H1 (cell line): ENCODE measurements at regions not wholly inside any gene's neighbourhood (a gene's known extent, or its start where the extent isn't known, plus 50 kb on each side); places are given as distances from the start of the nearest gene placed in this dataset.
A peak's percentile ranks its signal among the peaks of the same experiment; 100 is the strongest.

Experiments
- CTCF ChIA-PET: fragments of 300-600 bp; sonication (Branson Sonifier 250); formaldehyde crosslinking; loops from one replicate; lab custom pipeline; 2021; ENCODE audit not compliant: partially characterized antibody; lab: Charles Lee
- POLR2A ChIA-PET: fragments of 300-600 bp; sonication (Branson Sonifier 250); formaldehyde crosslinking; loops from one replicate; lab custom pipeline; 2021; ENCODE audit warnings: inconsistent platforms; ENCODE audit not compliant: partially characterized antibody; lab: Charles Lee
- DNase-seq, 2 experiments: peaks; one replicate each; pipeline versions ENCODE4 v3.0.0 to v3.0.0-alpha.2; 2010 to 2022; ENCODE audit warnings: low spot score in 2 of 2, low read depth in 1 of 2, mixed read lengths in 1 of 2
- FAIRE-seq: peaks from 2 replicates; lab custom pipeline; 2011; peaks lifted over from hg19 to GRCh38; lab: Jason Lieb, UNC
- H2AFZ ChIP-seq: 2 replicates; pipeline ENCODE4 v1.8.1; 2012; ENCODE audit warnings: low read length, inconsistent platforms
- H2AK5ac ChIP-seq: 2 replicates; pipeline ENCODE4 v1.6.1; 2013; ENCODE audit warnings: low read depth, low read length
- H2BK120ac ChIP-seq: replicated peaks from 2 replicates; pipeline ENCODE3; 2013; ENCODE audit warnings: low read depth, low read length, inconsistent platforms
- H2BK12ac ChIP-seq: 2 replicates; pipeline ENCODE4 v1.6.1; 2013; ENCODE audit warnings: low read depth, low read length
- H2BK15ac ChIP-seq: 2 replicates; pipeline ENCODE4 v1.6.1; 2013; ENCODE audit warnings: low read length
- H2BK20ac ChIP-seq: 2 replicates; pipeline ENCODE4 v1.6.1; 2013; ENCODE audit warnings: low read length
- H2BK5ac ChIP-seq: 2 replicates; pipeline ENCODE4 v1.6.1; 2013; ENCODE audit warnings: low read depth, low read length
- H3K14ac ChIP-seq: 2 replicates; pipeline ENCODE4 v1.6.1; 2013; ENCODE audit warnings: inconsistent platforms; ENCODE audit not compliant: insufficient read length
- H3K18ac ChIP-seq: 2 replicates; pipeline ENCODE4 v1.6.1; 2013; ENCODE audit warnings: low read length; ENCODE audit errors: extremely low read depth
- H3K23ac ChIP-seq: 2 replicates; pipeline ENCODE4 v1.6.1; 2013; ENCODE audit warnings: inconsistent platforms; ENCODE audit not compliant: insufficient read length
- H3K23me2 ChIP-seq: 2 replicates; pipeline ENCODE4 v1.6.1; 2013; ENCODE audit warnings: low read depth, low read length
- H3K27ac ChIP-seq: 2 replicates; pipeline ENCODE4 v1.6.1; 2011; ENCODE audit warnings: low read depth, low read length, inconsistent platforms
- H3K27me3 ChIP-seq, 4 experiments: replicated peaks in 1 of 4; 1 replicate in 1 of 4; 2 replicates in 3 of 4; pipeline versions ENCODE4 v1.6.1 to v1.8.1; 2011 to 2013; ENCODE audit warnings: low read length in 3 of 4, mild to moderate bottlenecking in 3 of 4, inconsistent platforms in 2 of 4, mixed read lengths in 2 of 4, moderate library complexity in 1 of 4; ENCODE audit not compliant: control insufficient read depth in 3 of 4, insufficient read depth in 3 of 4; ENCODE audit errors: extremely low read depth in 1 of 4
- H3K36me3 ChIP-seq, 4 experiments: 2 replicates each; pipeline versions ENCODE4 v1.6.1 to v1.8.1; 2011 to 2013; ENCODE audit warnings: mild to moderate bottlenecking in 4 of 4, low read length in 3 of 4, moderate library complexity in 2 of 4, control low read depth in 1 of 4, inconsistent platforms in 1 of 4; ENCODE audit not compliant: insufficient read depth in 4 of 4, control insufficient read depth in 2 of 4
- H3K4ac ChIP-seq: replicated peaks from 2 replicates; pipeline ENCODE3; 2013; ENCODE audit warnings: low read length, low read depth, mixed read lengths, inconsistent platforms; ENCODE audit not compliant: insufficient read length
- H3K4me1 ChIP-seq, 4 experiments: replicated peaks in 1 of 4; 1 replicate in 1 of 4; 2 replicates in 3 of 4; pipeline versions ENCODE4 v1.6.1 to v1.8.1; 2011 to 2013; ENCODE audit warnings: low read length in 3 of 4, inconsistent platforms in 2 of 4, mixed read lengths in 1 of 4; ENCODE audit not compliant: insufficient read depth in 4 of 4, control insufficient read depth in 3 of 4
- H3K4me2 ChIP-seq, 2 experiments: 2 replicates each; pipeline versions ENCODE4 v1.6.1 to v1.8.1; 2011 to 2013; ENCODE audit warnings: low read depth in 2 of 2, low read length in 2 of 2, control low read depth in 1 of 2, inconsistent platforms in 1 of 2, mild to moderate bottlenecking in 1 of 2; ENCODE audit not compliant: insufficient read depth in 1 of 2
- H3K4me3 ChIP-seq, 4 experiments: fragments of 200-600, 300-600 bp in 1 of 4; sonication (generic), shearing (Covaris generic), sonication (Bioruptor Twin) in 1 of 4; 2 replicates each; pipeline versions ENCODE4 v1.5.1 to v1.8.1; 2011 to 2016; ENCODE audit warnings: low read length in 4 of 4, low read depth in 3 of 4, control low read depth in 2 of 4, inconsistent platforms in 2 of 4, mild to moderate bottlenecking in 2 of 4, mixed read lengths in 1 of 4, moderate library complexity in 1 of 4; ENCODE audit not compliant: insufficient read depth in 2 of 4; ENCODE audit errors: extremely low read depth in 1 of 4
- H3K56ac ChIP-seq: replicated peaks from 2 replicates; pipeline ENCODE3; 2013; ENCODE audit warnings: low read depth, mild to moderate bottlenecking, mixed read lengths, low read length, inconsistent platforms; ENCODE audit not compliant: insufficient read length
- H3K79me1 ChIP-seq: 2 replicates; pipeline ENCODE4 v1.6.1; 2013; ENCODE audit warnings: low read depth, low read length, control low read depth
- H3K79me2 ChIP-seq, 2 experiments: 2 replicates each; pipeline versions ENCODE4 v1.6.1 to v1.8.1; 2012 to 2013; ENCODE audit warnings: low read length in 2 of 2, mild to moderate bottlenecking in 2 of 2, inconsistent platforms in 1 of 2; ENCODE audit not compliant: insufficient read depth in 2 of 2, control insufficient read depth in 1 of 2
- H3K9ac ChIP-seq, 4 experiments: replicated peaks in 1 of 4; 1 replicate in 1 of 4; 2 replicates in 3 of 4; pipeline versions ENCODE4 v1.6.1 to v1.8.1; 2011 to 2013; ENCODE audit warnings: low read depth in 3 of 4, low read length in 3 of 4, control low read depth in 2 of 4, mild to moderate bottlenecking in 2 of 4, moderate library complexity in 2 of 4, inconsistent platforms in 1 of 4; ENCODE audit errors: extremely low read depth in 1 of 4
- H3K9me3 ChIP-seq, 2 experiments: 2 replicates each; pipeline versions ENCODE4 v1.6.1 to v1.8.1; 2012 to 2013; ENCODE audit warnings: mild to moderate bottlenecking in 2 of 2, moderate library complexity in 2 of 2, control low read depth in 1 of 2, inconsistent platforms in 1 of 2, low read depth in 1 of 2, low read length in 1 of 2, mixed read lengths in 1 of 2; ENCODE audit not compliant: insufficient read depth in 2 of 2
- H4K20me1 ChIP-seq, 2 experiments: replicated peaks in 1 of 2; 2 replicates each; pipeline versions ENCODE3 to v1.8.1; 2011 to 2013; ENCODE audit warnings: inconsistent platforms in 2 of 2, low read length in 2 of 2, mild to moderate bottlenecking in 1 of 2; ENCODE audit not compliant: insufficient read depth in 2 of 2, control insufficient read depth in 1 of 2
- H4K5ac ChIP-seq: 2 replicates; pipeline ENCODE4 v1.6.1; 2013; ENCODE audit warnings: low read length, low read depth, mixed read lengths, inconsistent platforms; ENCODE audit not compliant: insufficient read length
- H4K8ac ChIP-seq: 2 replicates; pipeline ENCODE4 v1.8.0; 2013; ENCODE audit warnings: mild to moderate bottlenecking, moderate library complexity, low read length, inconsistent platforms; ENCODE audit not compliant: insufficient read depth; ENCODE audit errors: extremely low read depth
- H4K91ac ChIP-seq: replicated peaks from 2 replicates; pipeline ENCODE3; 2013; ENCODE audit warnings: low read length, mixed read lengths, inconsistent platforms; ENCODE audit not compliant: insufficient read length
- CHD2 ChIP-seq: IDR thresholded peaks from 2 replicates; pipeline ENCODE4 v1.6.1; 2012; ENCODE audit warnings: low read length, improper control_type of control experiment
- POLR2A ChIP-seq, 2 experiments: IDR thresholded peaks; 1 replicate in 1 of 2; 2 replicates in 1 of 2; pipeline ENCODE4 v1.6.1; 2011; ENCODE audit warnings: low read depth in 2 of 2, low read length in 2 of 2, mild to moderate bottlenecking in 2 of 2; ENCODE audit errors: control extremely low read depth in 1 of 2
- RAD21 ChIP-seq, 2 experiments: IDR thresholded peaks in 1 of 2; conservative IDR thresholded peaks in 1 of 2; 2 replicates each; pipeline ENCODE4 v1.6.1; 2011; ENCODE audit warnings: low read depth in 2 of 2, low read length in 2 of 2, improper control_type of control experiment in 1 of 2, inconsistent platforms in 1 of 2, mild to moderate bottlenecking in 1 of 2, moderate library complexity in 1 of 2
- WGBS, 2 experiments: shearing (Covaris generic) in 1 of 2; methylation state at CpG; one replicate each; pipeline versions ENCODE4 v1.1.6 to v1.1.7; 2013 to 2015; ENCODE audit warnings: low lambda C conversion rate in 2 of 2, mixed read lengths in 2 of 2, inconsistent platforms in 1 of 2, low coverage in 1 of 2, missing lambda C conversion rate in 1 of 2; ENCODE audit not compliant: insufficient replicate concordance in 2 of 2, insufficient coverage in 1 of 2, insufficient read length in 1 of 2; ENCODE audit errors: extremely low coverage in 1 of 2, missing lambda C conversion rate in 1 of 2; 5-methylcytosine and 5-hydroxymethylcytosine counted together

- Histone ChIP-seq H3K4me3 (no peak overlapping the region), H4K20me1 (no peaks in the 10 kb centered on the region), H3K79me2 (no peaks in the 10 kb centered on the region), H3K4me1 (peaks cover 9 to 14% (median 12%) of the 10 kb centered on the region in 4 experiments), H2AK5ac (no peak overlapping the region; the same call in 1 of the 2 replicates), H3K4ac (no peak overlapping the region), H2BK12ac (no peak overlapping the region), H4K91ac (peak overlapping the region; percentile 11), H3K18ac (no peak overlapping the region), H2BK20ac (0 out of 2 replicates have a peak overlapping the region, but pooled peaks have one; percentile 21), H3K27ac (no peak overlapping the region), H2BK5ac (peak overlapping the region; percentile 35; the same call in 1 of the 2 replicates), H3K14ac (no peak overlapping the region), H3K79me1 (no peaks in the 10 kb centered on the region), H2BK15ac (0 out of 2 replicates have a peak overlapping the region, but pooled peaks have one; percentile 61), H3K9ac (no peak overlapping the region), H3K23ac (no peak overlapping the region), H4K8ac (no peak overlapping the region), H3K27me3 (no peaks in the 10 kb centered on the region; a peak in 1 of 7 replicates), H2BK120ac (no peak overlapping the region), H3K36me3 (no peaks in the 10 kb centered on the region), H2AFZ (no peak overlapping the region), H3K9me3 (no peaks in the 10 kb centered on the region), H4K5ac (no peak overlapping the region), H3K23me2 (no peaks in the 10 kb centered on the region)
- CTCF ChIA-PET: interaction anchor here (0.6 to 1.6 kb wide), 7 partner anchors 15 to 277 kb away, joined by 3 to 4 read pairs (median 4); no protein-coding TSS in a partner anchor
- no peak for DNase-seq
- POLR2A ChIA-PET: no interaction called here
- WGBS, 2 experiments: 85% methylated on average over 7 of the region's 12 CpGs; no CpG with 5 or more reads in 1 of the 2 experiments
- TF ChIP-seq POLR2A (IDR thresholded peaks at IDR 0.05; ENCODE audit: control extremely low read depth in 1 of 2, low read depth in 2 of 2, low read length in 2 of 2) (no peak), CHD2 (no peak), RAD21 (IDR thresholded peaks at IDR 0.05 in 1 of 2, conservative IDR thresholded peaks at IDR 0.05 in 1 of 2; ENCODE audit: low read depth in 2 of 2, low read length in 2 of 2) (no peak)
- TF ChIP-seq, all 59 proteins: peak for 0
- FAIRE-seq: no peak
- Histone ChIP-seq H3K4me2 (no peak overlapping the region), H3K56ac (no peak overlapping the region)
Observed at GRCh38 chr1:235057385-235058306, 71.0 kb downstream of the TOMM20 start.
